ENCODE measurements at regions not wholly inside any gene's neighbourhood (a gene's known extent, or its start where the extent isn't known, plus 50 kb on each side); places are given as distances from the start of the nearest gene placed in this dataset.

DNA sequence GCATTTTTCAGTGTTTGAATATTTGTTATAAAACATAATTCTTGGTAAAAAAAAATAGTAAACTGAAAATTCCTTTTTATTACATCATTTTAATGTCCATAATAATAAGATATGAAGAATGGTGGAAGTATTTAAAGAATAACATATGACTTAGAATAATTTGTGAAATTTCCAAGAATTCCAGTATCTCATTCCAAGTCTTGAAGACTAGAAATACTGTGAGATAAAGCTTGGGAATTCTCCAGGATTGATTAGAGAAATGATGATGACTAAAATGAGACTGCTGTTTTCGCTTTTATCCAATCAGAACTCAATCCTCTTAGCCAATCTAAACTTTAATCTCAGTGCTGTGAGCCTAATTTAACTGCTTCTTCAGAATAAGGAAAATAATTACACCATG is 184.2 kb upstream of the HCCS start:
- no peak overlapping the region for H3K4me3 ChIP-seq (ENCODE audit: low read length)
- TF ChIP-seq, protein P1, sequence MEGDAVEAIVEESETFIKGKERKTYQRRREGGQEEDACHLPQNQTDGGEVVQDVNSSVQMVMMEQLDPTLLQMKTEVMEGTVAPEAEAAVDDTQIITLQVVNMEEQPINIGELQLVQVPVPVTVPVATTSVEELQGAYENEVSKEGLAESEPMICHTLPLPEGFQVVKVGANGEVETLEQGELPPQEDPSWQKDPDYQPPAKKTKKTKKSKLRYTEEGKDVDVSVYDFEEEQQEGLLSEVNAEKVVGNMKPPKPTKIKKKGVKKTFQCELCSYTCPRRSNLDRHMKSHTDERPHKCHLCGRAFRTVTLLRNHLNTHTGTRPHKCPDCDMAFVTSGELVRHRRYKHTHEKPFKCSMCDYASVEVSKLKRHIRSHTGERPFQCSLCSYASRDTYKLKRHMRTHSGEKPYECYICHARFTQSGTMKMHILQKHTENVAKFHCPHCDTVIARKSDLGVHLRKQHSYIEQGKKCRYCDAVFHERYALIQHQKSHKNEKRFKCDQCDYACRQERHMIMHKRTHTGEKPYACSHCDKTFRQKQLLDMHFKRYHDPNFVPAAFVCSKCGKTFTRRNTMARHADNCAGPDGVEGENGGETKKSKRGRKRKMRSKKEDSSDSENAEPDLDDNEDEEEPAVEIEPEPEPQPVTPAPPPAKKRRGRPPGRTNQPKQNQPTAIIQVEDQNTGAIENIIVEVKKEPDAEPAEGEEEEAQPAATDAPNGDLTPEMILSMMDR (conservative IDR thresholded peaks at IDR 0.05; ENCODE audit: low read length), result no peak
- peak; percentile 62 for DNase-seq (ENCODE audit: low read depth)

DNA sequence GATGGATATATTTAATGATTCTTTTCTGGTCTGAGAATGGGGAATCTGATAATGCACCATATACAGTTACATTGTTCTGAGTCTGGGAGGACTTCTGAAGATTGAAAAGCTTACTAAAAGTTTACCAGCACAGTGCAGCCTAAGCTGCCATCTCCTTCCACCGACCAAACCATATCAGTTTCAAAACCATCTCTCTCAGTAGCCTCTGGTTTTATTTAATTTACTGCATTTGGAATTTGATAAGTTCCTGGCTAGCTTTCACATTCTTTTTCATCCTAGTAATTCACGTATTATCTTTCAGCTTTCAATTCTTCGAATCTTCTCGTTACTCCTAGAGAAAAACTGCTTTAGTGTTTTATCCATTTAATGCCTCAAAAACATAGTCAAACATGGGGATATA is 181.4 kb upstream of the HCCS start:
- DNase-seq (ENCODE audit: low read depth), result no peak
- TF ChIP-seq, protein P1 (conservative IDR thresholded peaks at IDR 0.05; ENCODE audit: low read length), result no peak

DNA sequence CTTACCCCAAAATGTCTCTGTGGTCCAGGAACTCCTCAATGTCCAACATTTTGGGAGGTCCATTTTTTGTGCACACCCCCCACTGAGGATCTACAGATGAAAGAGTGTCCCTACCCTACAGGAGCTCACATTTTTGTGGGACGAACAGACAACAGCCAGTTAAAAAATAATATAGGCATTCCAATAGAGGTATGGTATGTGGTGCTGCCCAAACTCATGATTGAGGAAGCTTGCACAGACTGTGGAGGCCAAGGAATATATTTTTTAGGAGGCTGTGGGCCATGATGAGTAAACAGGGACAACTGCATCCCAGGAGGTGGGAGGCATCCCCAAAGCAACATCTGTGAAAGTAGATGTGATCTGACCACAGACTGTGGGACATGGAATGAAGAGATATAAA is 181.0 kb upstream of the HCCS start:
- TF ChIP-seq, protein P1 (conservative IDR thresholded peaks at IDR 0.05; ENCODE audit: low read length), result no peak
- H3K4me3 ChIP-seq (ENCODE audit: low read length), result no peak overlapping the region
- DNase-seq (ENCODE audit: low read depth), result no peak

More for the DNA sequence above, 181.4 kb upstream of the HCCS start:
- H3K4me3 ChIP-seq (ENCODE audit: low read length), result no peak overlapping the region

DNA sequence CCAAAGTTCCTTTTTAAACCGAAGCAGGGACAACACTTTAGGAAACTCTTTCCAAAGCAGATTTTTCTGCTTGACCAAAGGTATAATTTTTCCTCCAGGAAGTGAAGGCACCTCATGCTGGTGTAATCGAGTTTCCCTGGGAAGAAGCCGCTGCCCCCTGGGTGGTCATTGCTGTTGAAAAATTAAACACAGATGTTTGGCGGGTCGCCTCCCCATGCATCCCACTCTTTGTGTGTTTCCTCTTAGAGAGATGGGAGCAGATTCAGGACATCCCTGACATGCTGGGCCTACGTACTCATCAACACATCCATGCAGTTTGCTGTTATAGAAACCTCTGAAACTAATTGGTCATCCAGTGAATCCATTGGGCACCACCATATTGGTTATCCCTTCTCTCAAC is 179.2 kb upstream of the HCCS start:
- TF ChIP-seq, protein P1 (conservative IDR thresholded peaks at IDR 0.05; ENCODE audit: low read length), result no peak
- no peak for DNase-seq (ENCODE audit: low read depth)
- no peak overlapping the region for H3K4me3 ChIP-seq (ENCODE audit: low read length)

DNA sequence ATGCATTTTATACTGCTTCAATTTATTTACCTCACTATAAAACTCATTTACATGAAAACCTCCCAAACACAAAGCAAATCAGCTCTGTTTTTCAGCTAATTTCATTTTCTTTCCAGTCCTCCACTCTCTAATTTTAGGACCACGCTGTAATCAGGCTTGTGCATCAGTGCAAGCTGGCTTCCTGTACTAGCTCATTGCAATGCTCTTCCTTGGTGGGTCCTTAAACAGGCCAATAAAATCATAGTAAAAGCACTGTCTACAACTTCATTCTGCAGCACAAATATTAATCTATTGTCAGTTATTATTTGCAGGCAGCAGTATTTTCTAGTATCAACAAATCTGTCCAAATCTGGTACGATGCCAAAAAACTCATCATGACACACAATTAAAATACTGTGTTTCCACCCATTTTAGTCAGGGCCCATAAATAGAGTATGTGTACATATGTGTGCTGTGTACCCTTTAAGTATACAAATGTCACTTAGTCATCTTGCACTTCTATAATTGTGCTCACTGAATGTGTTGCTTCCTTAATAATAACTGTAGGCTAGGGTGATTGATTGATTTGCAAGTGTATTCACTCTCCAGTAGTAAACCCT is 178.2 kb upstream of the HCCS start:
- DNase-seq (ENCODE audit: low read depth), result no peak
- TF ChIP-seq, protein P1 (conservative IDR thresholded peaks at IDR 0.05; ENCODE audit: low read length), result no peak

DNA sequence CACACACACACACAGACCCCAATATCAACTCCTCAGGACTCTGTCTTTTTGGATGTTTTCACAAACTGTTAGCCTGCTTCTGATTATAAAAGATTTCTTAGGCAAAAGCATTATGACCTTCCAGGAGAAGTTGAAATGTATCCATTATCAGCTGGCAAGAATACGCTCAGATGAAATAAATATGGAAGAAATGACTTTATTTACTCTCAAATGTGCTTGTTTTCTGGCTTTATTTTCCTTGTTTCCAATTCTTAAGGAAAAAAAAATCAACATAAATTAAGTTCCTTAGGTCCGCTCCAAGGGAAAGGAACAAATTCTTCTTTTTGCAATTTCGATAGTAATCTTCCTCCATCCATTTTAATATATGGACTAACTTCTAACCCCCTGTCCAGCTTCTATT is 175.6 kb upstream of the HCCS start:
- H3K4me3 ChIP-seq (ENCODE audit: low read length), result no peak overlapping the region
- TF ChIP-seq, protein P1 (conservative IDR thresholded peaks at IDR 0.05; ENCODE audit: low read length), result no peak
- DNase-seq (ENCODE audit: low read depth), result no peak

More for the DNA sequence above, 178.2 kb upstream of the HCCS start:
- H3K4me3 ChIP-seq (ENCODE audit: low read length), result no peak overlapping the region

DNA sequence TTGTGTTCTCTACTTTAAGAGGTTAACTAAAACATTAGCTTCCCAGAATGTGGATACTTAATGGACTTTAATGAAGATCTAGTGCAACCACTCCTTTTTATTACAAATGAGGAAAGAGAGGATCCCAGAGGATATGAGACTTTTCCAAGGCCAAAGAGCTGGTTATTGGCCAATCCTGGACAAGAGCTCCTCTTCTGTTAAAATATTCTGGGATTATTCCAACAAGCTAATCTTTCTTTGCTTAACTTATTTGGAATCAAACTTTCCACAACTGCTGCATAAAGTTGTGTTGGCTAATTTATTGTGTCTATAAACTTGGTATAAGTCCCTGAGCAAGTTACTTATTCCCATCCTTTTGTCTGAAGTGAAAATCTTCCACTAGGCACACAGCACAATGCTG is 174.2 kb upstream of the HCCS start:
- H3K4me3 ChIP-seq (ENCODE audit: low read length), result no peak overlapping the region
- DNase-seq (ENCODE audit: low read depth), result no peak
- TF ChIP-seq, protein P1 (conservative IDR thresholded peaks at IDR 0.05; ENCODE audit: low read length), result no peak

Measured in AG10803 (cell line).